GM12878 (cell line): ENCODE measurements at regions not wholly inside any gene's neighbourhood (a gene's known extent, or its start where the extent isn't known, plus 50 kb on each side); places are given as distances from the start of the nearest gene placed in this dataset.

Experiments used
- ATAC-seq: fragments of 200-7000 bp; cut with Tn5 transposase; 3 replicates; pipeline ENCODE4 v1.9.1; 2020; ENCODE audit warnings: mild to moderate bottlenecking, moderate library complexity
- BruUV-seq: library from RNA; stranded (reverse); fragments of 400-500 nt; replicated peaks from 2 replicates; lab custom pipeline; 2021; lab: Mats Ljungman, UMichigan
- CTCF ChIA-PET: fragments of 300-600 bp; sonication (Branson Sonifier 250); formaldehyde crosslinking; extraction: SDS; loops from one replicate; lab custom pipeline; 2021; ENCODE audit warnings: inconsistent platforms; lab: Yijun Ruan, JAX
- POLR2A ChIA-PET: fragments of 350-600 bp; formaldehyde crosslinking; extraction: SDS; loops from one replicate; lab custom pipeline; 2021; ENCODE audit warnings: inconsistent platforms; lab: Charles Lee
- RAD21 ChIA-PET: fragments of 300-600 bp; sonication (Branson Sonifier 250); formaldehyde crosslinking; loops from one replicate; lab custom pipeline; 2023; ENCODE audit warnings: antibody characterized with exemption; ENCODE audit not compliant: unreplicated experiment; lab: Charles Lee
- SMC1A ChIA-PET: fragments of 300-600 bp; sonication (Branson Sonifier 250); formaldehyde crosslinking; loops from one replicate; lab custom pipeline; 2023; ENCODE audit not compliant: unreplicated experiment, uncharacterized antibody; lab: Charles Lee
- DNase-seq: peaks from one replicate; pipeline ENCODE4 v3.0.0-alpha.2; 2011; ENCODE audit warnings: low read depth, low spot score
- FAIRE-seq: peaks from 3 replicates; lab custom pipeline; 2011; peaks lifted over from hg19 to GRCh38; lab: Jason Lieb, UNC
- H2AFZ ChIP-seq: 2 replicates; pipeline ENCODE4 v1.6.0; 2011; ENCODE audit warnings: low read depth, low read length, control low read depth; ENCODE audit not compliant: control insufficient read depth
- H3K27ac ChIP-seq: 2 replicates; pipeline ENCODE4 v1.5.1; 2011; ENCODE audit warnings: control low read depth; ENCODE audit not compliant: control insufficient read depth, insufficient read depth
- H3K27me3 ChIP-seq, 2 experiments: replicated peaks in 1 of 2; 2 replicates each; pipeline versions ENCODE4 v1.6.0 to v1.6.1; 2011; ENCODE audit warnings: low read length in 1 of 2; ENCODE audit not compliant: control insufficient read depth in 2 of 2, insufficient read depth in 2 of 2
- H3K36me3 ChIP-seq, 2 experiments: 2 replicates each; pipeline ENCODE4 v1.5.1; 2011; ENCODE audit warnings: low read length in 1 of 2; ENCODE audit not compliant: control insufficient read depth in 2 of 2, insufficient read depth in 2 of 2
- H3K4me1 ChIP-seq: 2 replicates; pipeline ENCODE4 v1.6.1; 2011; ENCODE audit warnings: mild to moderate bottlenecking, low read length, moderate library complexity, mixed read lengths; ENCODE audit not compliant: control insufficient read depth, insufficient read depth
- H3K4me2 ChIP-seq: 2 replicates; pipeline ENCODE4 v1.6.0; 2011; ENCODE audit warnings: control low read depth; ENCODE audit not compliant: control insufficient read depth, insufficient read depth
- H3K4me3 ChIP-seq: fragments of 200-600 bp; sonication (generic); 2 replicates; pipeline ENCODE4 v1.5.1; 2016
- H3K79me2 ChIP-seq: 2 replicates; pipeline ENCODE4 v1.6.0; 2011; ENCODE audit warnings: low read length; ENCODE audit not compliant: control insufficient read depth, insufficient read depth
- H3K9ac ChIP-seq: 2 replicates; pipeline ENCODE4 v1.8.0; 2011; ENCODE audit warnings: low read length, control low read depth, mixed read lengths; ENCODE audit not compliant: control insufficient read depth, insufficient read depth
- H3K9me3 ChIP-seq: replicated peaks from 3 replicates; pipeline ENCODE4 v1.5.1; 2011; ENCODE audit warnings: mild to moderate bottlenecking, low read length; ENCODE audit not compliant: control insufficient read depth, insufficient read depth
- H4K20me1 ChIP-seq: 2 replicates; pipeline ENCODE4 v1.6.0; 2011; ENCODE audit not compliant: control insufficient read depth, insufficient read depth
- CHD1 ChIP-seq: IDR thresholded peaks from 2 replicates; pipeline ENCODE4 v1.6.1; 2012; ENCODE audit warnings: low read depth, low read length, improper control_type of control experiment
- CREB1 ChIP-seq: IDR thresholded peaks from 2 replicates; pipeline ENCODE4 v1.6.1; 2012; ENCODE audit warnings: low read depth, mild to moderate bottlenecking, inconsistent platforms
- E2F4 ChIP-seq: IDR thresholded peaks from 2 replicates; pipeline ENCODE4 v1.6.1; 2012; ENCODE audit warnings: low read depth, low read length, improper control_type of control experiment
- ESRRA ChIP-seq: IDR thresholded peaks from 2 replicates; pipeline ENCODE4 v1.6.1; 2012; ENCODE audit warnings: mild to moderate bottlenecking, low read length, improper control_type of control experiment
- GATAD2B ChIP-seq: fragments of 450-650 bp; conservative IDR thresholded peaks from 2 replicates; pipeline ENCODE4 v1.6.1; 2017; ENCODE audit warnings: low read depth, mild to moderate bottlenecking, moderate library complexity
- KAT2A ChIP-seq: conservative IDR thresholded peaks from 2 replicates; pipeline ENCODE4 v1.6.1; 2011; ENCODE audit warnings: low read depth, low read length; ENCODE audit not compliant: control insufficient read depth
- MYC ChIP-seq: IDR thresholded peaks from 2 replicates; pipeline ENCODE4 v1.6.1; 2011; ENCODE audit warnings: mild to moderate bottlenecking, low read length, moderate library complexity, inconsistent platforms; ENCODE audit not compliant: insufficient read depth, insufficient replicate concordance, insufficient read length, severe bottlenecking
- PRDM15 ChIP-seq: fragments of 450-650 bp; formaldehyde crosslinking; IDR thresholded peaks from 2 replicates; pipeline ENCODE4 v1.4.0; 2020; ENCODE audit warnings: mild to moderate bottlenecking, moderate library complexity
- RAD21 ChIP-seq: IDR thresholded peaks from 2 replicates; pipeline ENCODE4 v1.6.1; 2011; ENCODE audit warnings: mild to moderate bottlenecking, low read depth, low read length, moderate library complexity; ENCODE audit not compliant: insufficient read depth
- RAD51 ChIP-seq: fragments of 450-650 bp; IDR thresholded peaks from 2 replicates; pipeline ENCODE4 v1.6.1; 2016; ENCODE audit warnings: moderate library complexity, mild to moderate bottlenecking, inconsistent platforms
- REST ChIP-seq: IDR thresholded peaks from 2 replicates; pipeline ENCODE4 v1.6.1; 2012; ENCODE audit warnings: mild to moderate bottlenecking, low read depth, low read length
- SIN3A ChIP-seq: IDR thresholded peaks from 2 replicates; pipeline ENCODE4 v1.6.1; 2012; ENCODE audit warnings: low read depth, low read length, improper control_type of control experiment
- SUZ12 ChIP-seq: fragments of 200-600 bp; sonication (generic); IDR thresholded peaks from one replicate; pipeline ENCODE4 v1.6.1; 2018; ENCODE audit warnings: antibody characterized with exemption, mild to moderate bottlenecking; ENCODE audit not compliant: unreplicated experiment
- WRNIP1 ChIP-seq: IDR thresholded peaks from 2 replicates; pipeline ENCODE4 v1.6.1; 2011; ENCODE audit warnings: low read depth, low read length, improper control_type of control experiment, borderline replicate concordance
- ZNF217 ChIP-seq: fragments of 450-650 bp; IDR thresholded peaks from 2 replicates; pipeline ENCODE4 v1.6.1; 2017; ENCODE audit warnings: antibody characterized with exemption, mild to moderate bottlenecking
- in situ Hi-C: fragments of 300-500 bp; cut with MboI; formaldehyde crosslinking; loops from 9 replicates; pipeline ENCODE4 v1.14.3; 2018; ENCODE audit warnings: mixed read lengths
- intact Hi-C: fragments of 100-400 bp; cut with micrococcal nuclease; formaldehyde crosslinking; loops from one replicate; pipeline ENCODE4 v1.14.2; 2022; ENCODE audit not compliant: unreplicated experiment

DNA sequence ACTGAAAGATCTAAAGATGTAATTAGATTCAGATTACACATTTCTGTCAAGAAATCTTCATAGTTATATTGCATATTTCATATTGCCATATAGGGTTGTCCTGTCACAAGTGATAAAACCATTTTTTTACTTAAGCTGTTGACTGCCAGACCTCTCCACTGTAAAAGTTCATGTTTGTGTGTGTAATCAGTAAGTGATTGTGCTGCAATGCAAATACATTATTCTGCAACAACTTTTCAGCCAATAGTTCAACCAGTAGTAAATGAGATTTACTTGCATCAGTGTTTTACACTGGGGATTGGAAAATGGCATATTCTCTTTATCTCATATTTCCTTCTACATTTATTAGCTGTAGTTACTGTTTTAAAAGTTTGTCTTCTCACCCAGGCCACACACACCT lies 603.9 kb upstream of the RORB start:
- intact Hi-C loops (no loop called here), in situ Hi-C loops (no loop called here)
- H2AFZ ChIP-seq, result no peak overlapping the region
- no peak for FAIRE-seq
- ChIA-PET SMC1A (interaction anchor here (0.9 kb wide), 1 partner anchor 15 kb away, joined by 3 read pairs; no protein-coding TSS in a partner anchor), RAD21 (no interaction called here), CTCF (no interaction called here), POLR2A (no interaction called here)
- no peaks in the 10 kb centered on the region for H3K9me3 ChIP-seq
- BruUV-seq, result no TSS peak
- TF ChIP-seq MYC (no peak), ZNF217 (no peak), CREB1 (no peak), RAD21 (no peak), SUZ12 (no peak), RAD51 (no peak), REST (no peak), KAT2A (no peak), SIN3A (no peak), WRNIP1 (no peak), E2F4 (no peak), GATAD2B (no peak), PRDM15 (CRISPR knock-in tag) (no peak), CHD1 (no peak), ESRRA (no peak)
- no peaks in the 10 kb centered on the region for H3K27me3 ChIP-seq
- H3K79me2 ChIP-seq, result no peaks in the 10 kb centered on the region
- H3K27ac ChIP-seq, result no peak overlapping the region
- H3K4me1 ChIP-seq, result no peaks in the 10 kb centered on the region
- no peaks in the 10 kb centered on the region for H4K20me1 ChIP-seq
- H3K4me2 ChIP-seq, result no peak overlapping the region
- no peaks in the 10 kb centered on the region for H3K36me3 ChIP-seq
- no peak overlapping the region for H3K4me3 ChIP-seq
- H3K9ac ChIP-seq, result no peak overlapping the region
- ATAC-seq, result no peak
- DNase-seq, result no peak
